Neutrophil (primary cell): ENCODE measurements at regions not wholly inside any gene's neighbourhood (a gene's known extent, or its start where the extent isn't known, plus 50 kb on each side); places are given as distances from the start of the nearest gene placed in this dataset.

Experiments used
- H3K27ac ChIP-seq: fragments of 200-600 bp; sonication (generic); 2 replicates; pipeline ENCODE4 v1.5.1; 2016; ENCODE audit warnings: mild to moderate bottlenecking, moderate library complexity
- H3K27me3 ChIP-seq: fragments of 200-600 bp; sonication (generic); 2 replicates; pipeline ENCODE4 v1.6.0; 2016; ENCODE audit warnings: mild to moderate bottlenecking
- H3K36me3 ChIP-seq: fragments of 200-600 bp; sonication (generic); 2 replicates; pipeline ENCODE4 v1.5.1; 2017
- H3K4me1 ChIP-seq, 2 experiments: fragments of 200-600 bp in 1 of 2; sonication (generic) in 1 of 2; 1 replicate in 1 of 2; 2 replicates in 1 of 2; pipeline versions ENCODE4 v1.5.1 to v1.6.1; 2013 to 2016; ENCODE audit warnings: low read depth in 1 of 2, low read length in 1 of 2, mild to moderate bottlenecking in 1 of 2, moderate library complexity in 1 of 2; ENCODE audit not compliant: control insufficient read depth in 1 of 2, insufficient read depth in 1 of 2
- H3K4me3 ChIP-seq, 2 experiments: fragments of 200-600 bp in 1 of 2; sonication (generic) in 1 of 2; 1 replicate in 1 of 2; 2 replicates in 1 of 2; pipeline ENCODE4 v1.5.1; 2013 to 2016; ENCODE audit warnings: low read depth in 1 of 2, low read length in 1 of 2, mild to moderate bottlenecking in 1 of 2, moderate library complexity in 1 of 2
- H3K9me3 ChIP-seq: fragments of 200-600 bp; sonication (generic); 2 replicates; pipeline ENCODE4 v1.5.1; 2016
- TF ChIP-seq, protein P1 (sequence below): fragments of 200-600 bp; sonication (generic); IDR thresholded peaks from 2 replicates; pipeline ENCODE4 v1.5.1; 2016; ENCODE audit warnings: antibody characterized with exemption

DNA sequence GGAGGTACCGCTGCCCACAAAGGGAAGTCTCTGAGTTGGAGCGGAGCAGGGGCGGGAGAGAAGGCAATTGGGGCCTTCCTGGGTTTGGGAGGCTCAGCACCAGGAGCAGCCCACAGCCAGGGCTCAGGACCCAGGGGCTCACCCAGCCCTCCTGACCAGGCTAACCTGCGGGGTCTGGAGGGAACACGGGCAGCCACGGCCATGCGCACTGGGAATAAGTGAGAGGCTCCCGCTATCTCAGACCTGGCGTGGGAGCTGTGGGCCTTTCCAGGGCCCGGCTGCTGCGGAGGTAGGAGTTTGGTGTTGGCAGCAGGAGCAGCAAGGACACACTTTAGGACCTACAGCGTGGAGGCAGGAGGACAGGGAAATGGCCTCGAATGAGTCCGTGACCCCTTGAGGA lies 69.0 kb downstream of the RRM2 start:
- no peak overlapping the region for H3K4me3 ChIP-seq
- H3K27ac ChIP-seq: no peak overlapping the region
- peaks cover 57% of the 10 kb centered on the region for H3K36me3 ChIP-seq
- no peaks in the 10 kb centered on the region for H3K4me1 ChIP-seq
- no peaks in the 10 kb centered on the region for H3K27me3 ChIP-seq
- TF ChIP-seq, protein P1, sequence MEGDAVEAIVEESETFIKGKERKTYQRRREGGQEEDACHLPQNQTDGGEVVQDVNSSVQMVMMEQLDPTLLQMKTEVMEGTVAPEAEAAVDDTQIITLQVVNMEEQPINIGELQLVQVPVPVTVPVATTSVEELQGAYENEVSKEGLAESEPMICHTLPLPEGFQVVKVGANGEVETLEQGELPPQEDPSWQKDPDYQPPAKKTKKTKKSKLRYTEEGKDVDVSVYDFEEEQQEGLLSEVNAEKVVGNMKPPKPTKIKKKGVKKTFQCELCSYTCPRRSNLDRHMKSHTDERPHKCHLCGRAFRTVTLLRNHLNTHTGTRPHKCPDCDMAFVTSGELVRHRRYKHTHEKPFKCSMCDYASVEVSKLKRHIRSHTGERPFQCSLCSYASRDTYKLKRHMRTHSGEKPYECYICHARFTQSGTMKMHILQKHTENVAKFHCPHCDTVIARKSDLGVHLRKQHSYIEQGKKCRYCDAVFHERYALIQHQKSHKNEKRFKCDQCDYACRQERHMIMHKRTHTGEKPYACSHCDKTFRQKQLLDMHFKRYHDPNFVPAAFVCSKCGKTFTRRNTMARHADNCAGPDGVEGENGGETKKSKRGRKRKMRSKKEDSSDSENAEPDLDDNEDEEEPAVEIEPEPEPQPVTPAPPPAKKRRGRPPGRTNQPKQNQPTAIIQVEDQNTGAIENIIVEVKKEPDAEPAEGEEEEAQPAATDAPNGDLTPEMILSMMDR: no peak
- H3K9me3 ChIP-seq: no peaks in the 10 kb centered on the region

DNA sequence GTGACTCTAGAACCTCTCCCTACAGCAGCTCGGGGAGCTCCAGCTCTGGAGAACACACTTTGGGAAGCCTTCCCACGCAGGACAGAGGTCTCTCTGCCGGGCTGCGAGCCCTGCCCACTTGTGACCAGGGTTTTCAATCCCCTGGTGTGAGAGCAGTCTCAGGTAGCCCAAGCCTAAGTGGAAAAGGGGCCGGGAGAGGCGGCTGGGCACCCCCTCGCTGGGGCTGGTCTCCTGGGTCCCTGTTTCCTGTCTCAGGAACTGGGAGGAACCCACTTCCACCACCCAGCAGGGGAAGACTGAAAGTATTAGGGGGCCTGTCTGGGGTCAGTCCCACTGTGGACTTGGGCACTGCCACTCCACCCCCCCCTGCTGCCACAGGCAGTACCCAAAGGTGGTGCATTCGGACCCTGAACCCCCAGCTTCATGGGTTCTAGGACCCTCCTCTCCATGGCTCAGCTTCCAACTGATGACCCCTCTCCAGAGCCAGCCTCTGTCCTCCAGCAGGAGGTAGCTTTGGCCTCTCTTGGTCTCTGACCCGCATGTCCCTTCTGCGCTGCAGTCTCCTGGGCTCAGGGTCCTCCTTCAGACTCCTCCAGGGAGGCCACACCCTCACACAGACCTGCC lies 70.0 kb downstream of the RRM2 start:
- Histone ChIP-seq H3K4me1 (no peaks in the 10 kb centered on the region), H3K27me3 (no peaks in the 10 kb centered on the region), H3K4me3 (no peak overlapping the region), H3K36me3 (peaks cover 49% of the 10 kb centered on the region), H3K27ac (no peak overlapping the region), H3K9me3 (no peaks in the 10 kb centered on the region)
- TF ChIP-seq, protein P1: no peak

GRCh38 chr2:10193276-10193795 lies 70.8 kb downstream of the RRM2 start:
- H3K27me3 ChIP-seq: no peaks in the 10 kb centered on the region
- H3K9me3 ChIP-seq: no peaks in the 10 kb centered on the region
- H3K4me1 ChIP-seq: no peaks in the 10 kb centered on the region
- no peak overlapping the region for H3K4me3 ChIP-seq
- H3K27ac ChIP-seq: no peak overlapping the region
- TF ChIP-seq, protein P1: no peak
- peaks cover 42% of the 10 kb centered on the region for H3K36me3 ChIP-seq

GRCh38 chr2:10193851-10194820 lies 71.6 kb downstream of the RRM2 start:
- H3K27ac ChIP-seq: no peak overlapping the region
- no peaks in the 10 kb centered on the region for H3K9me3 ChIP-seq
- H3K27me3 ChIP-seq: no peaks in the 10 kb centered on the region
- H3K36me3 ChIP-seq: peaks cover 34% of the 10 kb centered on the region
- TF ChIP-seq, protein P1: no peak
- no peak overlapping the region for H3K4me3 ChIP-seq
- H3K4me1 ChIP-seq: no peaks in the 10 kb centered on the region

DNA sequence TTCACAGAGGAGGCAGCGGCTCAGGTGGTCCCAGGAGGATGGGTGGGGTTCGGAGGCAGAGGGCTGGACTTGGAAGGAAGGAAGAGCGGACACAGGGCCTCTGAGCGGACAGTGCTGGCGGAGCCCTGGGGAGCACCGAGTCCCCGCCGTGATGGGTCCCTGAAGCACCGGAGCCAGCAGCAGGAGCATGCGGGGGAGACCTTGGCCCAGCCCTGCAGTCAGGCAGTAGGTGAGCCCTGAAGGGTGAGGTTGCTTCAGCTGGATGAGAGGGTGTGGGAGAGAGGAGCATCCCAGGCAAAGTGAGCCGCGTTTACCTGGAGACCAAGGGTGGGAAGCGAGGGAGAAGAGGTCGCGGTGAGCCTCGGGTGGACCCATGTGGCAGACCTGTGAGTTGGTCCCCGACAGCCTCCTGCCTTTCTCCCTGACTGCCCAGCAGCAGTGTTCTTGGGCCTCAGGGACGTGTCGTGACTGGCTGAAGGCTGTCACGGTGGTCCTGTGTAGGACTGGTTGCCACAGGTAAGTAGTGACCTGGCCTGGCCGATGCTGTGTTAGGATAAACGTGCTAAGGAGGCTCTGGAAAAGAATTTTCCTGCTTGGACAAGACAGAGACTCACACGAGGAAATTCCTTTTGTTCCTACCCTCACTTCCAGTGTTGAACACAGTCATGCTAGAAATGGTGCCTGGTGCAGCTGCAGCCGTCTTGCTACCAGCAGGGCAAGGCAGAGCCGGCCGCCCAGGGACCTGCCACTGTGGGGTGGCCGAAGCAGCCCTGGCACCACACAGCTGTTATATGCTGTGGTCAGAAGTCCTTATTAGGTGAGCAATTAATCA lies 73.0 kb downstream of the RRM2 start:
- Histone ChIP-seq H3K27me3 (no peaks in the 10 kb centered on the region), H3K9me3 (no peaks in the 10 kb centered on the region), H3K27ac (no peak overlapping the region), H3K4me3 (no peak overlapping the region), H3K4me1 (no peaks in the 10 kb centered on the region), H3K36me3 (peaks cover 29% of the 10 kb centered on the region)
- TF ChIP-seq, protein P1: no peak
